Limb (tissue), 2 donors: ENCODE measurements at regions not wholly inside any gene's neighbourhood (a gene's known extent, or its start where the extent isn't known, plus 50 kb on each side); places are given as distances from the start of the nearest gene placed in this dataset.

ENCODE experiments used
- DNase-seq, 2 donors: peaks; one replicate each; pipeline ENCODE4 v3.0.0-alpha.2; 2016; ENCODE audit errors: extremely low spot score in 2 of 2

GRCh38 chr5:68708156-68708841, 385.5 kb upstream of the SLC30A5 start:
- no peak for DNase-seq

GRCh38 chr5:68708842-68709170, 385.0 kb upstream of the SLC30A5 start:
- no peak for DNase-seq

- DNase-seq: no peak
These were observed 384.6 kb upstream of the SLC30A5 start for GRCh38 chr5:68709239-68709638.

- no peak for DNase-seq
These were observed 383.3 kb upstream of the SLC30A5 start for GRCh38 chr5:68710514-68710913.

GRCh38 chr5:68711293-68712200, 382.3 kb upstream of the SLC30A5 start:
- no peak for DNase-seq

GRCh38 chr5:68714810-68715209, 379.0 kb upstream of the SLC30A5 start:
- DNase-seq: no peak

GRCh38 chr5:68720884-68721610, 372.8 kb upstream of the SLC30A5 start:
- DNase-seq: no peak

GRCh38 chr5:68722357-68722756, 371.5 kb upstream of the SLC30A5 start:
- no peak for DNase-seq

- no peak for DNase-seq
These were observed 367.7 kb upstream of the SLC30A5 start for GRCh38 chr5:68725905-68726683.

- DNase-seq: no peak
These were observed 365.9 kb upstream of the SLC30A5 start for GRCh38 chr5:68727931-68728330.

- DNase-seq: no peak
These were observed 364.1 kb upstream of the SLC30A5 start for GRCh38 chr5:68729678-68730077.

GRCh38 chr5:68730220-68730978, 363.4 kb upstream of the SLC30A5 start:
- peak; percentile 43 to 81 for DNase-seq

GRCh38 chr5:68730979-68731654, 362.7 kb upstream of the SLC30A5 start:
- no peak for DNase-seq

- no peak for DNase-seq
These were observed 361.6 kb upstream of the SLC30A5 start for GRCh38 chr5:68732251-68732650.

GRCh38 chr5:68734781-68735180, 359.0 kb upstream of the SLC30A5 start:
- no peak for DNase-seq

GRCh38 chr5:68738236-68738635, 355.6 kb upstream of the SLC30A5 start:
- no peak for DNase-seq

GRCh38 chr5:68738841-68739240, 355.0 kb upstream of the SLC30A5 start:
- no peak for DNase-seq

- DNase-seq: no peak
These were observed 354.1 kb upstream of the SLC30A5 start for GRCh38 chr5:68739752-68740151.

- no peak for DNase-seq
These were observed 353.4 kb upstream of the SLC30A5 start for GRCh38 chr5:68740226-68740910.

GRCh38 chr5:68744206-68744605, 349.6 kb upstream of the SLC30A5 start:
- DNase-seq: no peak
